Stimulated activated memory B cell treated with anti-CD40 and anti-IgM and Interleukin-4, amounts not matched to agents 10 μg/mL and 1 μg/mL and 100 μg/mL, for 72 hours (primary cell): ENCODE measurements at regions not wholly inside any gene's neighbourhood (a gene's known extent, or its start where the extent isn't known, plus 50 kb on each side); places are given as distances from the start of the nearest gene placed in this dataset.

ENCODE experiments used
- ATAC-seq: fragments of 150-1000 bp; cut with Tn5 transposase; 2 replicates; pipeline ENCODE4 v1.10.0; 2021
- H3K27ac Mint-ChIP-seq: one replicate; pipeline ENCODE4 v1.8.0; 2022; ENCODE audit warnings: mild to moderate bottlenecking, mixed read lengths
- H3K27me3 Mint-ChIP-seq: one replicate; pipeline ENCODE4 v1.8.0; 2022; ENCODE audit warnings: mixed read lengths
- H3K36me3 Mint-ChIP-seq: one replicate; pipeline ENCODE4 v1.8.0; 2022; ENCODE audit warnings: mixed read lengths
- H3K4me1 Mint-ChIP-seq: one replicate; pipeline ENCODE4 v1.8.0; 2022; ENCODE audit warnings: mixed read lengths
- H3K4me3 Mint-ChIP-seq: one replicate; pipeline ENCODE4 v1.8.0; 2022; ENCODE audit warnings: mild to moderate bottlenecking, moderate library complexity, mixed read lengths
- H3K9me3 Mint-ChIP-seq: one replicate; pipeline ENCODE4 v1.8.0; 2022; ENCODE audit warnings: mixed read lengths

- Mint-ChIP-seq H3K9me3 (peaks cover 2% of the 10 kb centered on the region), H3K27me3 (peaks cover 30% of the 10 kb centered on the region), H3K4me3 (no peak overlapping the region), H3K27ac (no peak overlapping the region), H3K36me3 (no peaks in the 10 kb centered on the region), H3K4me1 (no peaks in the 10 kb centered on the region)
- ATAC-seq = no peak
Observed at GRCh38 chr1:29868944-29869343, 632.6 kb downstream of the PTPRU start.

- Mint-ChIP-seq H3K4me3 (no peak overlapping the region), H3K27me3 (peaks cover 30% of the 10 kb centered on the region), H3K4me1 (no peaks in the 10 kb centered on the region), H3K27ac (no peak overlapping the region), H3K36me3 (no peaks in the 10 kb centered on the region), H3K9me3 (peaks cover 2% of the 10 kb centered on the region)
- no peak for ATAC-seq
Observed at GRCh38 chr1:29868096-29868495, 631.8 kb downstream of the PTPRU start.

GRCh38 chr1:29865051-29865450 lies 628.7 kb downstream of the PTPRU start:
- H3K36me3 Mint-ChIP-seq = peaks cover 6% of the 10 kb centered on the region
- peaks cover 11% of the 10 kb centered on the region for H3K9me3 Mint-ChIP-seq
- H3K4me1 Mint-ChIP-seq = no peaks in the 10 kb centered on the region
- peaks cover 15% of the 10 kb centered on the region for H3K27me3 Mint-ChIP-seq
- H3K4me3 Mint-ChIP-seq = no peak overlapping the region
- ATAC-seq = no peak
- H3K27ac Mint-ChIP-seq = no peak overlapping the region

- Mint-ChIP-seq H3K27ac (no peak overlapping the region), H3K4me1 (no peaks in the 10 kb centered on the region), H3K4me3 (no peak overlapping the region), H3K9me3 (peaks cover 9% of the 10 kb centered on the region), H3K36me3 (peaks cover 6% of the 10 kb centered on the region), H3K27me3 (peaks cover 15% of the 10 kb centered on the region)
- no peak for ATAC-seq
Observed at GRCh38 chr1:29864431-29865022, 628.2 kb downstream of the PTPRU start.

GRCh38 chr1:29861922-29862321 lies 625.6 kb downstream of the PTPRU start:
- no peak overlapping the region for H3K27ac Mint-ChIP-seq
- no peak overlapping the region for H3K4me3 Mint-ChIP-seq
- ATAC-seq = no peak
- peaks cover 9% of the 10 kb centered on the region for H3K9me3 Mint-ChIP-seq
- no peaks in the 10 kb centered on the region for H3K4me1 Mint-ChIP-seq
- peaks cover 22% of the 10 kb centered on the region for H3K27me3 Mint-ChIP-seq
- H3K36me3 Mint-ChIP-seq = peaks cover 6% of the 10 kb centered on the region

GRCh38 chr1:29861446-29861845 lies 625.1 kb downstream of the PTPRU start:
- Mint-ChIP-seq H3K4me3 (no peak overlapping the region), H3K36me3 (peaks cover 6% of the 10 kb centered on the region), H3K27me3 (peaks cover 22% of the 10 kb centered on the region), H3K4me1 (no peaks in the 10 kb centered on the region), H3K9me3 (peaks cover 9% of the 10 kb centered on the region), H3K27ac (no peak overlapping the region)
- no peak for ATAC-seq

- Mint-ChIP-seq H3K9me3 (peaks cover 9% of the 10 kb centered on the region), H3K4me3 (no peak overlapping the region), H3K36me3 (peaks cover 6% of the 10 kb centered on the region), H3K4me1 (no peaks in the 10 kb centered on the region), H3K27ac (no peak overlapping the region), H3K27me3 (peaks cover 20% of the 10 kb centered on the region)
- ATAC-seq = no peak
Observed at GRCh38 chr1:29860681-29861080, 624.4 kb downstream of the PTPRU start.

- peaks cover 9% of the 10 kb centered on the region for H3K9me3 Mint-ChIP-seq
- H3K27me3 Mint-ChIP-seq = peaks cover 26% of the 10 kb centered on the region
- H3K4me1 Mint-ChIP-seq = no peaks in the 10 kb centered on the region
- H3K4me3 Mint-ChIP-seq = no peak overlapping the region
- no peak for ATAC-seq
- peaks cover 6% of the 10 kb centered on the region for H3K36me3 Mint-ChIP-seq
- no peak overlapping the region for H3K27ac Mint-ChIP-seq
Observed at GRCh38 chr1:29860056-29860455, 623.7 kb downstream of the PTPRU start.

- Mint-ChIP-seq H3K4me3 (no peak overlapping the region), H3K4me1 (no peaks in the 10 kb centered on the region), H3K27me3 (peaks cover 30% of the 10 kb centered on the region), H3K9me3 (peaks cover 9% of the 10 kb centered on the region), H3K36me3 (peaks cover 6% of the 10 kb centered on the region), H3K27ac (no peak overlapping the region)
- no peak for ATAC-seq
Observed at GRCh38 chr1:29859126-29859525, 622.8 kb downstream of the PTPRU start.

- Mint-ChIP-seq H3K27ac (no peak overlapping the region), H3K4me3 (no peak overlapping the region), H3K4me1 (no peaks in the 10 kb centered on the region), H3K36me3 (peaks cover 6% of the 10 kb centered on the region), H3K9me3 (peaks cover 9% of the 10 kb centered on the region), H3K27me3 (peaks cover 32% of the 10 kb centered on the region)
- ATAC-seq = no peak
Observed at GRCh38 chr1:29858646-29859045, 622.3 kb downstream of the PTPRU start.

- peaks cover 6% of the 10 kb centered on the region for H3K36me3 Mint-ChIP-seq
- H3K4me3 Mint-ChIP-seq = no peak overlapping the region
- H3K27me3 Mint-ChIP-seq = peaks cover 44% of the 10 kb centered on the region
- no peaks in the 10 kb centered on the region for H3K4me1 Mint-ChIP-seq
- no peak for ATAC-seq
- H3K27ac Mint-ChIP-seq = no peak overlapping the region
- peaks cover 7% of the 10 kb centered on the region for H3K9me3 Mint-ChIP-seq
Observed at GRCh38 chr1:29856340-29857114, 620.2 kb downstream of the PTPRU start.

GRCh38 chr1:29855561-29856160 lies 619.3 kb downstream of the PTPRU start:
- no peaks in the 10 kb centered on the region for H3K9me3 Mint-ChIP-seq
- H3K36me3 Mint-ChIP-seq = no peaks in the 10 kb centered on the region
- no peak for ATAC-seq
- H3K27me3 Mint-ChIP-seq = peaks cover 44% of the 10 kb centered on the region
- H3K27ac Mint-ChIP-seq = no peak overlapping the region
- no peaks in the 10 kb centered on the region for H3K4me1 Mint-ChIP-seq
- no peak overlapping the region for H3K4me3 Mint-ChIP-seq

- H3K27me3 Mint-ChIP-seq = peaks cover 44% of the 10 kb centered on the region
Observed at GRCh38 chr1:29854700-29855276, 618.5 kb downstream of the PTPRU start.

GRCh38 chr1:29853716-29854330 lies 617.5 kb downstream of the PTPRU start:
- Mint-ChIP-seq H3K27me3 (peaks cover 47% of the 10 kb centered on the region), H3K4me3 (no peak overlapping the region), H3K36me3 (no peaks in the 10 kb centered on the region), H3K9me3 (no peaks in the 10 kb centered on the region), H3K4me1 (no peaks in the 10 kb centered on the region), H3K27ac (no peak overlapping the region)
- no peak for ATAC-seq

More at GRCh38 chr1:29854700-29855276, 618.5 kb downstream of the PTPRU start:
- no peak overlapping the region for H3K27ac Mint-ChIP-seq
- H3K9me3 Mint-ChIP-seq = no peaks in the 10 kb centered on the region
- no peak for ATAC-seq
- H3K4me3 Mint-ChIP-seq = no peak overlapping the region
- H3K4me1 Mint-ChIP-seq = no peaks in the 10 kb centered on the region
- no peaks in the 10 kb centered on the region for H3K36me3 Mint-ChIP-seq

GRCh38 chr1:29852248-29852647 lies 615.9 kb downstream of the PTPRU start:
- peaks cover 50% of the 10 kb centered on the region for H3K27me3 Mint-ChIP-seq
- no peaks in the 10 kb centered on the region for H3K36me3 Mint-ChIP-seq
- no peak overlapping the region for H3K27ac Mint-ChIP-seq
- peaks cover 2% of the 10 kb centered on the region for H3K9me3 Mint-ChIP-seq
- no peak for ATAC-seq
- no peaks in the 10 kb centered on the region for H3K4me1 Mint-ChIP-seq
- H3K4me3 Mint-ChIP-seq = no peak overlapping the region
